Bronchial epithelial cell (primary cell): ENCODE measurements at regions not wholly inside any gene's neighbourhood (a gene's known extent, or its start where the extent isn't known, plus 50 kb on each side); places are given as distances from the start of the nearest gene placed in this dataset.

Source experiments
- DNase-seq: peaks from one replicate; pipeline ENCODE4 v3.0.0-alpha.2; 2010; ENCODE audit warnings: low read depth
- FAIRE-seq: peaks from 2 replicates; lab custom pipeline; 2011; peaks lifted over from hg19 to GRCh38; lab: Jason Lieb, UNC
- H3K27me3 ChIP-seq: 2 replicates; pipeline ENCODE4 v1.5.1; 2011; ENCODE audit warnings: low read length; ENCODE audit not compliant: control insufficient read depth, insufficient read depth
- H3K36me3 ChIP-seq: 2 replicates; pipeline ENCODE4 v1.5.1; 2011; ENCODE audit warnings: low read length; ENCODE audit not compliant: control insufficient read depth, insufficient read depth
- H3K4me3 ChIP-seq: 2 replicates; pipeline ENCODE4 v1.5.1; 2011; ENCODE audit warnings: mild to moderate bottlenecking, low read depth, low read length, control low read depth
- TF ChIP-seq, protein P1 (sequence below): IDR thresholded peaks from 2 replicates; pipeline ENCODE4 v1.5.1; 2011; ENCODE audit warnings: mild to moderate bottlenecking, moderate library complexity, low read length, control low read depth, inconsistent platforms; ENCODE audit not compliant: insufficient read depth, severe bottlenecking

GRCh38 chr2:129180124-129180716 lies 799.2 kb upstream of the RAB6C start:
- no peaks in the 10 kb centered on the region for H3K36me3 ChIP-seq
- no peak overlapping the region for H3K4me3 ChIP-seq
- TF ChIP-seq, protein P1, sequence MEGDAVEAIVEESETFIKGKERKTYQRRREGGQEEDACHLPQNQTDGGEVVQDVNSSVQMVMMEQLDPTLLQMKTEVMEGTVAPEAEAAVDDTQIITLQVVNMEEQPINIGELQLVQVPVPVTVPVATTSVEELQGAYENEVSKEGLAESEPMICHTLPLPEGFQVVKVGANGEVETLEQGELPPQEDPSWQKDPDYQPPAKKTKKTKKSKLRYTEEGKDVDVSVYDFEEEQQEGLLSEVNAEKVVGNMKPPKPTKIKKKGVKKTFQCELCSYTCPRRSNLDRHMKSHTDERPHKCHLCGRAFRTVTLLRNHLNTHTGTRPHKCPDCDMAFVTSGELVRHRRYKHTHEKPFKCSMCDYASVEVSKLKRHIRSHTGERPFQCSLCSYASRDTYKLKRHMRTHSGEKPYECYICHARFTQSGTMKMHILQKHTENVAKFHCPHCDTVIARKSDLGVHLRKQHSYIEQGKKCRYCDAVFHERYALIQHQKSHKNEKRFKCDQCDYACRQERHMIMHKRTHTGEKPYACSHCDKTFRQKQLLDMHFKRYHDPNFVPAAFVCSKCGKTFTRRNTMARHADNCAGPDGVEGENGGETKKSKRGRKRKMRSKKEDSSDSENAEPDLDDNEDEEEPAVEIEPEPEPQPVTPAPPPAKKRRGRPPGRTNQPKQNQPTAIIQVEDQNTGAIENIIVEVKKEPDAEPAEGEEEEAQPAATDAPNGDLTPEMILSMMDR = no peak
- DNase-seq (no peak), FAIRE-seq (no peak)
- H3K27me3 ChIP-seq = no peaks in the 10 kb centered on the region

DNA sequence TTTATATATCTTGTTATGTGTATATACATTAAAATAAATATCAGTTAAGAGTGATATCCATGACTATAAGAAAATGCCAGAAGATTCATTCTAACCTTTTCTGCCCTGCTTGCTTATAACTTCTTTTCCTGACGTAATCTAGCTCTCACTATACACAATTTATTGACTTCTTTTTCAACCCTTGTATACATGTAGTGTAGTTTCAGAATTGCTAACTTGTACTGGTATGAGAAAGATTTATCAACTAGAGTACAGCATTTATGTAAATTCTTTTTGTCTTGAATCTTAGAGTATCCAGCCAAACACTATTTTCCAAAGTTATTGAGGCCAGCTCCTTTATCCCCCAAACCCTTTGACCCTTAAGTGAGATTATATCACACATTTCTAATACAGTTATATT lies 798.0 kb upstream of the RAB6C start:
- DNase-seq = no peak
- Histone ChIP-seq H3K4me3 (no peak overlapping the region), H3K27me3 (no peaks in the 10 kb centered on the region), H3K36me3 (no peaks in the 10 kb centered on the region)
- TF ChIP-seq, protein P1 = no peak
- no peak for FAIRE-seq

- Histone ChIP-seq H3K4me3 (no peak overlapping the region), H3K27me3 (no peaks in the 10 kb centered on the region), H3K36me3 (no peaks in the 10 kb centered on the region)
- FAIRE-seq (no peak), DNase-seq (no peak)
- TF ChIP-seq, protein P1 = no peak
These were observed 797.5 kb upstream of the RAB6C start for GRCh38 chr2:129181963-129182362.

DNA sequence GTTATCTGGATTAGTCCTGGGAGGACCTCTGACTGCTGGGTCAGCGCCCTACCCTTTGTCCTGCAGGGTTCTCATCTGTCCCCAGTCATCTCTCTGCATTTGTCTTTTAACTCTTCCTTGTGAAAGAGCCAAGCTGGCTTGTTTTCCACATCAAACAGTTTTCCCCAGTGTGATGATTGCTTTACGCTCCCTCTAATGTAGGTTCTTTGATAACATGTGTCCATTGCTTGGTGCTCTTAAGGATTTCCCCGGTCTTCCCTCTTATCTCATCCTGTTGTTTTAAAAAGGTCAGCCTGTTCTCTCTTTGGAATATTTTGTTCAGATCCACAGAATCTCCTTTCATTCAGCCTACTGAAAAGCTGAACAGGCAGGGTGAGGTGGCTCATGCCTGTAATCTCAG lies 792.1 kb upstream of the RAB6C start:
- DNase-seq (no peak), FAIRE-seq (no peak)
- Histone ChIP-seq H3K27me3 (no peaks in the 10 kb centered on the region), H3K4me3 (no peak overlapping the region), H3K36me3 (no peaks in the 10 kb centered on the region)
- TF ChIP-seq, protein P1 = no peak

- FAIRE-seq (no peak), DNase-seq (no peak)
- H3K27me3 ChIP-seq = no peaks in the 10 kb centered on the region
- H3K4me3 ChIP-seq = no peak overlapping the region
- no peaks in the 10 kb centered on the region for H3K36me3 ChIP-seq
- TF ChIP-seq, protein P1 = no peak
These were observed 791.0 kb upstream of the RAB6C start for GRCh38 chr2:129188451-129188850.
